Large intestine (tissue), 3 donors: ENCODE measurements at regions not wholly inside any gene's neighbourhood (a gene's known extent, or its start where the extent isn't known, plus 50 kb on each side); places are given as distances from the start of the nearest gene placed in this dataset.
"Not testable (repeated sequence)": the region's sequence is repeated elsewhere in the genome, so short reads cannot be mapped to it uniquely, and the experiment has no call there.

Source experiments
- DNase-seq, 2 donors: peaks; one replicate each; pipeline versions ENCODE4 v3.0.0 to v3.0.0-alpha.2; 2013
- H3K27ac ChIP-seq: one replicate; pipeline ENCODE4 v1.5.1; 2013; ENCODE audit warnings: low read length
- H3K27me3 ChIP-seq: 2 replicates; pipeline ENCODE4 v1.6.1; 2013; ENCODE audit warnings: low read length; ENCODE audit not compliant: control insufficient read depth, insufficient read depth
- H3K36me3 ChIP-seq: 2 replicates; pipeline ENCODE4 v1.6.1; 2013; ENCODE audit warnings: low read length; ENCODE audit not compliant: control insufficient read depth, insufficient read depth
- H3K4me1 ChIP-seq: one replicate; pipeline ENCODE4 v1.6.1; 2013; ENCODE audit warnings: low read length; ENCODE audit not compliant: control insufficient read depth, insufficient read depth
- H3K4me3 ChIP-seq: one replicate; pipeline ENCODE4 v1.5.1; 2013; ENCODE audit warnings: low read length
- H3K9me3 ChIP-seq: one replicate; pipeline ENCODE4 v1.6.1; 2013; ENCODE audit warnings: mild to moderate bottlenecking, low read depth, low read length, moderate library complexity; ENCODE audit not compliant: control insufficient read depth
- WGBS: methylation state at CpG from one replicate; pipeline ENCODE4 v1.1.5; 2013; ENCODE audit warnings: low lambda C conversion rate; ENCODE audit not compliant: insufficient coverage; 5-methylcytosine and 5-hydroxymethylcytosine counted together

GRCh38 chr2:194854941-194855340, 802.1 kb upstream of the SLC39A10 start:
- Histone ChIP-seq H3K4me3 (no peak overlapping the region), H3K4me1 (no peaks in the 10 kb centered on the region), H3K9me3 (no peaks in the 10 kb centered on the region), H3K27ac (no peak overlapping the region), H3K36me3 (no peaks in the 10 kb centered on the region), H3K27me3 (no peaks in the 10 kb centered on the region)
- WGBS = no CpG with 5 or more reads among the region's 5 CpGs
- DNase-seq = no peak

GRCh38 chr2:194842871-194843270, 814.2 kb upstream of the SLC39A10 start:
- H3K4me3 ChIP-seq = no peak overlapping the region
- no peak overlapping the region for H3K27ac ChIP-seq
- H3K9me3 ChIP-seq = no peaks in the 10 kb centered on the region
- no peaks in the 10 kb centered on the region for H3K4me1 ChIP-seq
- no peaks in the 10 kb centered on the region for H3K36me3 ChIP-seq
- WGBS = no CpG with 5 or more reads among the region's 8 CpGs
- H3K27me3 ChIP-seq = no peaks in the 10 kb centered on the region
- DNase-seq = no peak

- H3K9me3 ChIP-seq, H3K36me3 ChIP-seq, H3K27me3 ChIP-seq, H3K4me3 ChIP-seq, DNase-seq, H3K4me1 ChIP-seq, H3K27ac ChIP-seq: not testable (repeated sequence)
- WGBS = 100% methylated on average over 1 of the region's 2 CpGs
Measured at GRCh38 chr2:194834371-194834770, 822.7 kb upstream of the SLC39A10 start.

GRCh38 chr2:194826241-194826640, 830.8 kb upstream of the SLC39A10 start:
- Histone ChIP-seq H3K36me3 (no peaks in the 10 kb centered on the region), H3K4me3 (no peak overlapping the region), H3K9me3 (no peaks in the 10 kb centered on the region), H3K4me1 (no peaks in the 10 kb centered on the region), H3K27ac (no peak overlapping the region), H3K27me3 (no peaks in the 10 kb centered on the region)
- DNase-seq = no peak

GRCh38 chr2:194824450-194824849, 832.6 kb upstream of the SLC39A10 start:
- 100% methylated on average over 1 of the region's 2 CpGs for WGBS
- Histone ChIP-seq H3K36me3 (no peaks in the 10 kb centered on the region), H3K27me3 (no peaks in the 10 kb centered on the region), H3K4me1 (no peaks in the 10 kb centered on the region), H3K27ac (no peak overlapping the region), H3K9me3 (no peaks in the 10 kb centered on the region), H3K4me3 (no peak overlapping the region)
- DNase-seq = no peak

- no peak overlapping the region for H3K4me3 ChIP-seq
- 78% methylated on average over 1 of the region's 5 CpGs for WGBS
- H3K27me3 ChIP-seq = no peaks in the 10 kb centered on the region
- no peak for DNase-seq
- no peaks in the 10 kb centered on the region for H3K4me1 ChIP-seq
- H3K27ac ChIP-seq = no peak overlapping the region
- no peaks in the 10 kb centered on the region for H3K36me3 ChIP-seq
- no peaks in the 10 kb centered on the region for H3K9me3 ChIP-seq
Measured at GRCh38 chr2:194822657-194823056, 834.4 kb upstream of the SLC39A10 start.

GRCh38 chr2:194822097-194822496, 834.9 kb upstream of the SLC39A10 start:
- no peak overlapping the region for H3K27ac ChIP-seq
- no peaks in the 10 kb centered on the region for H3K4me1 ChIP-seq
- no CpG with 5 or more reads among the region's 1 CpG for WGBS
- no peak overlapping the region for H3K4me3 ChIP-seq
- H3K27me3 ChIP-seq = no peaks in the 10 kb centered on the region
- DNase-seq = no peak
- no peaks in the 10 kb centered on the region for H3K9me3 ChIP-seq
- no peaks in the 10 kb centered on the region for H3K36me3 ChIP-seq

- no peak for DNase-seq
- Histone ChIP-seq H3K27me3 (no peaks in the 10 kb centered on the region), H3K9me3 (no peaks in the 10 kb centered on the region), H3K4me1 (no peaks in the 10 kb centered on the region), H3K27ac (no peak overlapping the region), H3K4me3 (no peak overlapping the region), H3K36me3 (no peaks in the 10 kb centered on the region)
Measured at GRCh38 chr2:194819367-194819766, 837.7 kb upstream of the SLC39A10 start.

- H3K4me3 ChIP-seq = no peak overlapping the region
- no peaks in the 10 kb centered on the region for H3K27me3 ChIP-seq
- H3K27ac ChIP-seq = no peak overlapping the region
- H3K9me3 ChIP-seq = no peaks in the 10 kb centered on the region
- H3K36me3 ChIP-seq = no peaks in the 10 kb centered on the region
- no peaks in the 10 kb centered on the region for H3K4me1 ChIP-seq
- DNase-seq = no peak
Measured at GRCh38 chr2:194815475-194815874, 841.6 kb upstream of the SLC39A10 start.

GRCh38 chr2:194802589-194802988, 854.4 kb upstream of the SLC39A10 start:
- Histone ChIP-seq H3K27me3 (no peaks in the 10 kb centered on the region), H3K27ac (no peak overlapping the region), H3K9me3 (no peaks in the 10 kb centered on the region), H3K4me3 (no peak overlapping the region), H3K4me1 (no peaks in the 10 kb centered on the region), H3K36me3 (no peaks in the 10 kb centered on the region)
- no peak for DNase-seq
- 60% methylated on average over 1 of the region's 1 CpG for WGBS

- not testable (repeated sequence) for H3K9me3 ChIP-seq, H3K4me1 ChIP-seq, H3K36me3 ChIP-seq, H3K4me3 ChIP-seq, H3K27me3 ChIP-seq, H3K27ac ChIP-seq, DNase-seq
- no CpG with 5 or more reads among the region's 2 CpGs for WGBS
Measured at GRCh38 chr2:194787071-194787470, 870.0 kb upstream of the SLC39A10 start.
